HG03135 (cell line): ENCODE measurements at regions not wholly inside any gene's neighbourhood (a gene's known extent, or its start where the extent isn't known, plus 50 kb on each side); places are given as distances from the start of the nearest gene placed in this dataset.
A peak's percentile ranks its signal among the peaks of the same experiment; 100 is the strongest.
"Not testable (repeated sequence)": the region's sequence is repeated elsewhere in the genome, so short reads cannot be mapped to it uniquely, and the experiment has no call there.

ENCODE experiments used
- ATAC-seq: cut with Tn5 transposase; IDR thresholded peaks from one replicate; pipeline ENCODE4 v1.9.1; 2021; ENCODE audit warnings: mild to moderate bottlenecking, moderate library complexity; ENCODE audit not compliant: unreplicated experiment

GRCh38 chr5:145395151-145395550, 440.0 kb downstream of the PRELID2 start:
- ATAC-seq: not testable (repeated sequence)

DNA sequence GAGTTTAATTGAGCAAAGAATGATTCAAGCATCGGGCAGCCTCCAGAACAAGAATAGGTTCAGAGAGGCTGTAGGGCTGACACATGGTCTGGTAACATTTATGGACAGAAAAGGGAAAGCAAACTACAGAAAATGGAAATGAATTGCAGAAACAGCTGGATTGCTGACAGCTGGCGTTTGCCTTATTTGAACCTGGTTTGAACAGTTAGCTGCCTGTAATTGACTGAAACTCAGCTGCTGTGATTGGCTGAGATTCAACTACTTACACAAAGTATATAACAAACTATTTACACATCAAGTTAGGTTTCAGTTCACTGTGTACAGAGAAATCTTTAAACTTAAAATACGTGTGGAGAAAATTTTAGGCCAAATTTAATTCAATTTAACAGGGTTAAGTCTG, 441.7 kb downstream of the PRELID2 start:
- no peak for ATAC-seq

DNA sequence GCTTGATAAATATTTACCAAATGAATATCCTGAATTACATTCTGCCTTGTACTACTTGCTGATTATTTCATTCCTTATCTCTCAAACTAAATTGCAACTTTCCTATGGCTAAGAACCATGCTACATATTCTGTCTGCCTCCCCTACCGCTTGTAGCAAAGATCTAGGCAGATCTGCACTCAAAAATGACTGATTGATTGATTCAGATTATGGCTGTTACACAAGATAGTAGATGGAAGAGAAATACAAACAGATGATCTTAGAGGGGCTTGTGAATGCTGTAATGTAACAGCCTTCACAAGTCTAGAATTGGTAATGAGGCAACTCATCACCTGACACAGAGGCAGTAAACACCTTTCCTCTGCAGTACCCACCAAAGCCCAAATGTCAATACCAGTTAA, 446.1 kb downstream of the PRELID2 start:
- ATAC-seq: no peak

GRCh38 chr5:145385276-145385675, 449.9 kb downstream of the PRELID2 start:
- ATAC-seq: no peak

GRCh38 chr5:145378226-145378625, 456.9 kb downstream of the PRELID2 start:
- ATAC-seq: no peak

DNA sequence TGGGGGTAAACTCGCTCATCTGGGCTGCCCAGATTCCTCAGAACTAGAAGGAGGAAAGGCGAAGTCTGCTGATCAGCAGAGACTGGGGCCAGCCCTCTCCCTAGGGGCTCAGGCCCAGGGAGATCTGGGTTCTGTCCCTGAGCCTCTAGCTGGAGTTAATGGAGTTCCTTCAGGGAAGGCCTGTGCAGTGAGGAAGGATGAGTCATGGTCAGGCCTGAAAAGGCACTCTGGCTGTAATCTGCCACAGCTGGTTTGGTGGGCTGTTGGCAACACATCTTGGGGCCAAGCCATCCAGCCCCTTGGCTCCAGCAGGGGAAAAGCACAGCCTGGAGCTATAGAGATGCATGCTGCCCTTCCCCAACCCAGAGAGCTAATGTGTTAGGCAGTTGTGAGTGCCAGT, 459.6 kb downstream of the PRELID2 start:
- ATAC-seq: no peak

- no peak for ATAC-seq
Observed at GRCh38 chr5:145365464-145365863, 469.7 kb downstream of the PRELID2 start.

DNA sequence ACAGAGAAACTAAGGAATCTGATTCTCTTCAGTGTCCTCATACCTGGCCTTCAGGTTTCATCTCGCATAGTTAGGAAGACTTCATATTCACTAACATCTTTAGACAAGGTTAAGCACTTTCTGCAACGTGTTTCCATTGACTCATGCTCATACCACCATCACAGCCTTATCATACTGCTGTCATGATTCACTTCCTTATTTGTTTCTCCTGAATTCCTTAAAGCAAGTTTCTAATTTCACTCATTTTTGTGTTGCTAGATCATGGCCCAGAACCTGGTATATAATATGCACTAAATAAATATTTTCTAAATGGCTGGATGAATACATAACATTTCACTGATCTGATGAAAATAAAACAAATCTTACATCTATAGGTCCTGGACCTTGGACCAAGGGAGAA, 472.9 kb downstream of the PRELID2 start:
- ATAC-seq: no peak

- ATAC-seq: no peak
Observed at GRCh38 chr5:145360936-145361335, 474.2 kb downstream of the PRELID2 start.

DNA sequence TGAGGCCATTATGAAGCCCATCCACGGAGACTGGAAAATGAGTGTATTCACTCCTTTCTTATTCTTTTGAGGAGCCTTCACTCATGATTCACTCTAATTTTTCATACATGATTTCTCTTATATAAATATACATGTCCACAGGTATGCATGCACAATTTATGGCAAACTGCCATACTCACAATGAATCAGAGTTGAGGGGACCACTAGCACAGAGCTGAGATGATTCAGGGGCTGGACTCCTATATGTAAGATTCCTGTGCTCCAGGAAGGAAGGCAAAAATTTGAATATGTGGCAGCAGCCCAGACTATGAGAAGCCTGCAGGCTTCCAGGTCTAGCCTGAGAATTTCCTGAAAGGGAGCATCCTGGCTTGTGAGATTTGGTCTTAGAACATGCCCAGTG, 484.6 kb downstream of the PRELID2 start:
- no peak for ATAC-seq

DNA sequence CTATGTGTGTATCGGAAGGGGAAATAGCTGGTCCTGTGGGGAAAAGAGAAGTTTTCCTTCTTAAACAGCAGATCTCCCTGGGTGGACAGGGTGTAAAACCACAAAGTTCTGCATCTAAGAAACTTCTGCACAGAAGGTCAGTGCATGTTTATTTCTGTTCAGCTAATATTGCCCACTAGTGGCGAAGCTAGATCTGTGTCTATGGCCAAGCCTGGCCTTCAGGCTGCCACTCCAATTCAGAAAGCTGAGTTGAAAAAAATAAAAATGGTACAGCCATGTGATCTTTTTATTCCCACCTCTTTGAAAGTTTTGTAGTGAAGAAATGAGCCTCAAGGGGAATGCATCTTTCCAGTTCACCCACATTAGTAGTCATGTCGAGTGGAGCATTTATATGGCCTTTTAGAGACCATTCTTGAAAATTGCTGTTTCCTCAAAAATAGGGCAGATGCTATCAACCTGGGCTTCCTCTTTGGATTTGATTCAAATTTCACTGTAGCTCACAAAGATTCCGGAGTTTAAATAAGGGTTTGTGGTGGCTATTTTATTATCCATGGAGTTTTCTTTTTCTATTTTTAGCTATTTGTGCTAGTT, 488.0 kb downstream of the PRELID2 start:
- no peak for ATAC-seq

GRCh38 chr5:145345511-145346287, 489.4 kb downstream of the PRELID2 start:
- no peak for ATAC-seq

GRCh38 chr5:145341842-145342241, 493.3 kb downstream of the PRELID2 start:
- ATAC-seq: no peak

GRCh38 chr5:145340099-145340498, 495.0 kb downstream of the PRELID2 start:
- ATAC-seq: no peak

DNA sequence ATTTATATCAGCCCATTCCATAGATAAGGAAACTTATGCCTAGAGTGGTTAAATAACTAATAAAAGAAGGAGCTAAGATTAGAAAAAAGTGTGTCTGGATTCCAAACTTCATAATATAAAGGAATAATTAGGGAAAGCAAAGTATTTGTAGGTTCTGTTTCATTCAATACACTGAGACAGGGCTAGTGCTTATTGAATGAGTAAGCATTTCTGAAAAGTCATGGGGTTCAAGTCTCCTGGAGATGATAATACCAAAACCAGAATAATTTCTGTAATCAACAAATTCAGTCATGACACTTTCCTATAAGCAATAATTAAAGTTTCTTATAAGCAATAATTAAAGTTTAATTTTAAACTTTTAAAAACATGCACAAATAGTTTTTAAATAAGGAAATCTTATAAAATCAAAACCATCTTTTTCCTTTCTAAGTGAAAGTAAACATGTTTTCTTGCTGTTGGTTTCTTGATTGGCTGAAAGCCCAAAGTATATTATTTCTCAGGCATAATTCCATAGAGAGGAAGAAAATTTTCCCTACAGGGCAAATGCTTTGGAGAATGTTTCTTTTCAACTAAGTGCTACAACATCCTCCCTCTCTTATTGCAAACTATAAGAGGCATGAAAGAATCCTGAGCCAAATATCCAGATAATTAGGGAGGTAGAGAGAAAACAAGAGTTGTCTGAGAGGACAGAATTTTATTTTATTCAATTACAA, 510.2 kb downstream of the PRELID2 start:
- no peak for ATAC-seq

DNA sequence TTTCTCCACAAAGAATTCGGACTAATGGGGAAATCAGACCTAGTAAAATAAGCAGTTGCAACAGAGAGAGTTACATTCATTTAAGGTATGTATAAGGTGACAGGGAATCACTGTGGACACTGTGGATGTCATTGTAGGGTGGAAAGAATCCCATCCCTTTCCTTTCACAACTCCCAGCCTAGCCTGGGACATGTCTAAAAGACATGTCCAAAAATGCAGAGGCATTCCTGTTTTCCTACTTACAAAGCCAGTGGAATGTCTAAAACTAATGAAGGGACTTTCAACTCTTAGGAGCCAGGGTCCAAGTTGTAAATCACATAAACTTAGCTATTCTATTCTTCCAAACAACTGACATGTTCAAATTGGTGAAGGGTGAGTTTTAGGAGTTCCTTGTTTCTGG, 511.0 kb downstream of the PRELID2 start:
- ATAC-seq: no peak

GRCh38 chr5:145316282-145316681, 518.9 kb downstream of the PRELID2 start:
- peak; percentile 91 for ATAC-seq

GRCh38 chr5:145307866-145308382, 527.2 kb downstream of the PRELID2 start:
- no peak for ATAC-seq

GRCh38 chr5:145295236-145295835, 539.8 kb downstream of the PRELID2 start:
- ATAC-seq: no peak

DNA sequence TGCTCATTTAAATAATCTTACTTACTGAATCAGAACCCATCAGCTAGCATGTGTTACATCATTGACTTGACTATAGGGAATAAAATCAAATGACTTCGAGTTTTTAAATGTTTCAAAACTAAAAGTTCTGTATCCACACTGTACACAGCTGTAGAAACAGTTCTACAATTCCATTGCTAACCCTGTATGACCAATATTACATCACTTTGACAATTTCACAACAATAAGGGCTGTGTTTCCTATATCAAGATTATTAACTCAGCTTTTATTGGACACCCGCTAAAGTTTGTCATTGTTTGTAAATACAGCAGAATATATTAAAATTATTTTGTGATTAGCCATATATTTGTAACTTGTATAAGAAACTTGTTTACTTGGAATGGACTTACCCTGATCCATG, 540.8 kb downstream of the PRELID2 start:
- ATAC-seq: no peak

DNA sequence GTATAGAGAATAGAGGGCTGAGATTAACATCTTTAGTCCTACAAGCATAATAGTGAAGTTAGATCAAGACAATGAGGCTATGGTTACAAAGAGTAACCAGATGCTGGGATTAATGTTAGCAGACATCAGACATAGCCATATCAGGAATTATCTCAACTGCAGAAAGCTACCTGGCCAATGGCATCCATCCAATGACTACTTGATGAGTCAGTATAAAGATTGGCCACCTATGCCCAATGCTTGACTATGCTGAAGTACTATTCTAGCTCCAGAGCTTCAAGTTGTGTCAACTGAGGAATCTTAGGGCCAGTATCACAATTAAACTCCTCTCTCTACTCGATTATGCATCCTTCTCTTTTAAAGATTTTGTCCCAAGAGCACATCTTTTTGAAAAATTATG, 541.4 kb downstream of the PRELID2 start:
- ATAC-seq: no peak
